HEK293 (cell line): ENCODE measurements at regions not wholly inside any gene's neighbourhood (a gene's known extent, or its start where the extent isn't known, plus 50 kb on each side); places are given as distances from the start of the nearest gene placed in this dataset.

Experiments
- CTCF ChIA-PET: fragments of 350-600 bp; formaldehyde crosslinking; extraction: SDS; loops from one replicate; lab custom pipeline; 2021; ENCODE audit warnings: antibody characterized with exemption; lab: Yijun Ruan, JAX
- POLR2A ChIA-PET: fragments of 300-600 bp; formaldehyde crosslinking; extraction: SDS; loops from one replicate; lab custom pipeline; 2020; ENCODE audit warnings: antibody characterized with exemption, inconsistent platforms; lab: Yijun Ruan, JAX
- H3K27ac ChIP-seq: fragments of 200-500 bp; sonication (Bioruptor generic); 2 replicates; pipeline ENCODE4 v1.5.1; 2014; ENCODE audit warnings: low read depth, low read length, control low read depth, inconsistent platforms; ENCODE audit errors: extremely low read depth
- H3K36me3 ChIP-seq, 2 experiments: fragments of 200-500 bp in 1 of 2; sonication (Bioruptor generic) in 1 of 2; 1 replicate in 1 of 2; 2 replicates in 1 of 2; pipeline ENCODE4 v1.5.1; 2014 to 2017; ENCODE audit warnings: inconsistent platforms in 2 of 2, low read length in 2 of 2; ENCODE audit not compliant: control insufficient read depth in 2 of 2, insufficient read depth in 1 of 2
- H3K4me1 ChIP-seq: fragments of 200-500 bp; sonication (Bioruptor generic); 2 replicates; pipeline ENCODE4 v1.5.1; 2014; ENCODE audit warnings: mild to moderate bottlenecking, low read length, inconsistent platforms; ENCODE audit not compliant: control insufficient read depth, insufficient read depth
- H3K4me3 ChIP-seq: 2 replicates; pipeline ENCODE4 v1.5.1; 2011; ENCODE audit warnings: low read depth, mild to moderate bottlenecking, control low read depth, low read length, moderate library complexity
- H3K9me3 ChIP-seq: fragments of 200-500 bp; sonication (Bioruptor generic); 2 replicates; pipeline ENCODE4 v1.5.1; 2014; ENCODE audit warnings: low read depth, low read length, inconsistent platforms; ENCODE audit not compliant: control insufficient read depth, insufficient read depth
- GLI4 ChIP-seq: fragments of 450-650 bp; formaldehyde crosslinking; IDR thresholded peaks from 2 replicates; pipeline ENCODE4 v1.5.1; 2016; ENCODE audit warnings: missing biosample characterization, missing genetic modification characterization
- SALL2 ChIP-seq: fragments of 450-650 bp; formaldehyde crosslinking; IDR thresholded peaks from 2 replicates; pipeline ENCODE4 v1.5.0; 2017; ENCODE audit warnings: missing biosample characterization, mild to moderate bottlenecking, missing genetic modification characterization, borderline replicate concordance
- ZFHX2 ChIP-seq: fragments of 450-650 bp; formaldehyde crosslinking; conservative IDR thresholded peaks from 2 replicates; pipeline ENCODE4 v1.5.1; 2016; ENCODE audit warnings: missing biosample characterization, missing genetic modification characterization
- ZNF174 ChIP-seq: fragments of 450-650 bp; formaldehyde crosslinking; IDR thresholded peaks from 2 replicates; pipeline ENCODE4 v1.5.0; 2017; ENCODE audit warnings: missing biosample characterization, mild to moderate bottlenecking, missing genetic modification characterization
- ZNF184 ChIP-seq: fragments of 450-650 bp; IDR thresholded peaks from 2 replicates; pipeline ENCODE4 v1.5.1; 2018; ENCODE audit warnings: missing biosample characterization, mild to moderate bottlenecking, missing genetic modification characterization
- ZNF19 ChIP-seq: fragments of 450-650 bp; formaldehyde crosslinking; IDR thresholded peaks from 2 replicates; pipeline ENCODE4; 2016; ENCODE audit warnings: missing biosample characterization, missing genetic modification characterization, low read depth
- ZNF23 ChIP-seq: fragments of 450-650 bp; formaldehyde crosslinking; IDR thresholded peaks from 2 replicates; pipeline ENCODE4 v1.5.1; 2016; ENCODE audit warnings: missing biosample characterization, missing genetic modification characterization, borderline replicate concordance
- ZNF292 ChIP-seq: fragments of 450-650 bp; formaldehyde crosslinking; IDR thresholded peaks from 2 replicates; pipeline ENCODE4 v1.5.1; 2016; ENCODE audit warnings: low read depth, missing biosample characterization, missing genetic modification characterization, borderline replicate concordance
- ZNF324 ChIP-seq: fragments of 450-650 bp; formaldehyde crosslinking; IDR thresholded peaks from 2 replicates; pipeline ENCODE4 v1.5.1; 2016; ENCODE audit warnings: missing biosample characterization, missing genetic modification characterization
- ZNF416 ChIP-seq: fragments of 450-650 bp; formaldehyde crosslinking; IDR thresholded peaks from 2 replicates; pipeline ENCODE4 v1.5.1; 2016; ENCODE audit warnings: missing biosample characterization, missing genetic modification characterization
- ZNF529 ChIP-seq: fragments of 450-650 bp; formaldehyde crosslinking; IDR thresholded peaks from 2 replicates; pipeline ENCODE4 v1.5.1; 2017; ENCODE audit warnings: missing genetic modification characterization, missing biosample characterization; ENCODE audit not compliant: insufficient replicate concordance
- ZNF558 ChIP-seq: fragments of 450-650 bp; formaldehyde crosslinking; IDR thresholded peaks from 2 replicates; pipeline ENCODE4 v1.5.1; 2016; ENCODE audit warnings: missing biosample characterization, missing genetic modification characterization
- ZNF624 ChIP-seq: fragments of 450-650 bp; formaldehyde crosslinking; IDR thresholded peaks from 2 replicates; pipeline ENCODE4 v1.5.1; 2017; ENCODE audit warnings: missing biosample characterization, missing genetic modification characterization
- ZNF626 ChIP-seq: fragments of 450-650 bp; sonication (Bioruptor Pico); formaldehyde crosslinking; IDR thresholded peaks from 2 replicates; pipeline ENCODE4 v1.5.1; 2018; ENCODE audit warnings: missing biosample characterization, missing genetic modification characterization, inconsistent platforms
- ZNF777 ChIP-seq: fragments of 450-650 bp; formaldehyde crosslinking; IDR thresholded peaks from 2 replicates; pipeline ENCODE4 v1.5.1; 2017; ENCODE audit warnings: missing biosample characterization, missing genetic modification characterization, borderline replicate concordance
- ZNF785 ChIP-seq: fragments of 450-650 bp; formaldehyde crosslinking; IDR thresholded peaks from 2 replicates; pipeline ENCODE4 v1.5.1; 2016; ENCODE audit warnings: missing biosample characterization, missing genetic modification characterization
- ZSCAN23 ChIP-seq: fragments of 450-650 bp; formaldehyde crosslinking; IDR thresholded peaks from 2 replicates; pipeline ENCODE4 v1.5.1; 2016; ENCODE audit warnings: missing biosample characterization, missing genetic modification characterization
- TF ChIP-seq, protein P1 (sequence below): fragments of 450-650 bp; formaldehyde crosslinking; IDR thresholded peaks from 2 replicates; pipeline ENCODE4 v1.5.1; 2016; ENCODE audit warnings: missing biosample characterization, missing genetic modification characterization
- TF ChIP-seq, protein P2 (sequence below): fragments of 450-650 bp; formaldehyde crosslinking; IDR thresholded peaks from 2 replicates; pipeline ENCODE4 v1.5.1; 2016; ENCODE audit warnings: missing biosample characterization, missing genetic modification characterization
- TF ChIP-seq, protein P3 (sequence below): fragments of 450-650 bp; formaldehyde crosslinking; IDR thresholded peaks from 2 replicates; pipeline ENCODE4 v1.5.1; 2017; ENCODE audit warnings: missing biosample characterization, mild to moderate bottlenecking, missing genetic modification characterization, moderate library complexity
- TF ChIP-seq, protein P4 (sequence below): sonication (generic); formaldehyde crosslinking; IDR thresholded peaks from 2 replicates; pipeline ENCODE4 v1.8.1; 2022; ENCODE audit warnings: mild to moderate bottlenecking, moderate library complexity, missing genetic modification reagents
- TF ChIP-seq, protein P5 (sequence below): fragments of 450-650 bp; formaldehyde crosslinking; IDR thresholded peaks from 2 replicates; pipeline ENCODE4 v1.5.1; 2016; ENCODE audit warnings: missing biosample characterization, missing genetic modification characterization, low read depth
- TF ChIP-seq, protein P6 (sequence below): fragments of 450-650 bp; formaldehyde crosslinking; IDR thresholded peaks from 2 replicates; pipeline ENCODE4 v1.5.1; 2016; ENCODE audit warnings: missing biosample characterization, missing genetic modification characterization

DNA sequence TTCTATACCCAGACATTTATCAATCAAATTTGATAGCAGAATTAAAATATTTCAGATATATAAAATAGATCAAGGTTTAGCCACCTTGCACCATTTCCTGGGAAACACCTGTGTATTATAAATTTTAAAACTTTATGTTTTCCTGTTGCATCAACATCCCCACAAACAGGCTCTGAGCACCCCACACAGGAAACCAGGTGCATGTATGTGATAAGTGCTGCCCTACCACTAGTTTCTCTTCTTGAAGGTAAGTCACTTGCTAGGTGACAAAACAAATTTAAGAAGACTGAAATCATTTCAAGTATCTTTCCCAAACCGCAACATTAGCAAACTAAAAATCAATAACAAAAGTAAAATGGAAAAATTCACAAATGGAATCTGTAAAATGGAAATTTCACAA, 496.1 kb upstream of the CCDC54 start:
- no peaks in the 10 kb centered on the region for H3K36me3 ChIP-seq
- ChIA-PET CTCF (no interaction called here), POLR2A (no interaction called here)
- no peaks in the 10 kb centered on the region for H3K4me1 ChIP-seq
- TF ChIP-seq ZFHX2 (tag by site-specific recombination) = no peak
- TF ChIP-seq SALL2 (tag by site-specific recombination) = no peak
- no peak for TF ChIP-seq ZNF292
- TF ChIP-seq ZNF626 (tag by site-specific recombination) = no peak
- no peak for TF ChIP-seq ZNF23
- H3K9me3 ChIP-seq = no peaks in the 10 kb centered on the region
- no peak overlapping the region for H3K27ac ChIP-seq
- H3K4me3 ChIP-seq = no peak overlapping the region

DNA sequence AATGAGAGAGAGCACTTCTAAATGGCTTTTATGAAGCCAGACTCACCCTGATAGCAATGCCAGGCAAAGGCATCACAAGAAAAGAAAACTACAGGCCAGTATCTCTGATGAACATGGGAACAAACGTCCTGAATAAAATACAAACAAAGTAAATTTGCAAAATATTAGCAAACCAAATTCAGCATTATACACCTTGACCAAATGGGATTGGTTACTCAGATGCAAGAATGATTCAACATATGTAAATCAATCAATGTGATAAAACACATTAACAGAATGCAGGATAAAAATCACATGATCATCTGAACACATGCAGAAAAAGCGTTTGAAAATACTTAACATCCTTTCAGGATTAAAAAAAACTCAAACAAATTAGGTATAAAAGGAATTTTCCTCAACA, 494.9 kb upstream of the CCDC54 start:
- TF ChIP-seq, protein P1, sequence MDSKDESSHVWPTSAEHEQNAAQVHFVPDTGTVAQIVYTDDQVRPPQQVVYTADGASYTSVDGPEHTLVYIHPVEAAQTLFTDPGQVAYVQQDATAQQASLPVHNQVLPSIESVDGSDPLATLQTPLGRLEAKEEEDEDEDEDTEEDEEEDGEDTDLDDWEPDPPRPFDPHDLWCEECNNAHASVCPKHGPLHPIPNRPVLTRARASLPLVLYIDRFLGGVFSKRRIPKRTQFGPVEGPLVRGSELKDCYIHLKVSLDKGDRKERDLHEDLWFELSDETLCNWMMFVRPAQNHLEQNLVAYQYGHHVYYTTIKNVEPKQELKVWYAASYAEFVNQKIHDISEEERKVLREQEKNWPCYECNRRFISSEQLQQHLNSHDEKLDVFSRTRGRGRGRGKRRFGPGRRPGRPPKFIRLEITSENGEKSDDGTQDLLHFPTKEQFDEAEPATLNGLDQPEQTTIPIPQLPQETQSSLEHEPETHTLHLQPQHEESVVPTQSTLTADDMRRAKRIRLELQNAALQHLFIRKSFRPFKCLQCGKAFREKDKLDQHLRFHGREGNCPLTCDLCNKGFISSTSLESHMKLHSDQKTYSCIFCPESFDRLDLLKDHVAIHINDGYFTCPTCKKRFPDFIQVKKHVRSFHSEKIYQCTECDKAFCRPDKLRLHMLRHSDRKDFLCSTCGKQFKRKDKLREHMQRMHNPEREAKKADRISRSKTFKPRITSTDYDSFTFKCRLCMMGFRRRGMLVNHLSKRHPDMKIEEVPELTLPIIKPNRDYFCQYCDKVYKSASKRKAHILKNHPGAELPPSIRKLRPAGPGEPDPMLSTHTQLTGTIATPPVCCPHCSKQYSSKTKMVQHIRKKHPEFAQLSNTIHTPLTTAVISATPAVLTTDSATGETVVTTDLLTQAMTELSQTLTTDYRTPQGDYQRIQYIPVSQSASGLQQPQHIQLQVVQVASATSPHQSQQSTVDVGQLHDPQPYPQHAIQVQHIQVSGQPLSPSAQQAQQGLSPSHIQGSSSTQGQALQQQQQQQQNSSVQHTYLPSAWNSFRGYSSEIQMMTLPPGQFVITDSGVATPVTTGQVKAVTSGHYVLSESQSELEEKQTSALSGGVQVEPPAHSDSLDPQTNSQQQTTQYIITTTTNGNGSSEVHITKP (tag by site-specific recombination) = no peak
- TF ChIP-seq, protein P2, sequence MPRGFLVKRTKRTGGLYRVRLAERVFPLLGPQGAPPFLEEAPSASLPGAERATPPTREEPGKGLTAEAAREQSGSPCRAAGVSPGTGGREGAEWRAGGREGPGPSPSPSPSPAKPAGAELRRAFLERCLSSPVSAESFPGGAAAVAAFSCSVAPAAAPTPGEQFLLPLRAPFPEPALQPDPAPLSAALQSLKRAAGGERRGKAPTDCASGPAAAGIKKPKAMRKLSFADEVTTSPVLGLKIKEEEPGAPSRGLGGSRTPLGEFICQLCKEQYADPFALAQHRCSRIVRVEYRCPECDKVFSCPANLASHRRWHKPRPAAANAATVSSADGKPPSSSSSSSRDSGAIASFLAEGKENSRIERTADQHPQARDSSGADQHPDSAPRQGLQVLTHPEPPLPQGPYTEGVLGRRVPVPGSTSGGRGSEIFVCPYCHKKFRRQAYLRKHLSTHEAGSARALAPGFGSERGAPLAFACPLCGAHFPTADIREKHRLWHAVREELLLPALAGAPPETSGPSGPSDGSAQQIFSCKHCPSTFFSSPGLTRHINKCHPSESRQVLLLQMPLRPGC (tag by site-specific recombination) = no peak
- TF ChIP-seq, protein P3, sequence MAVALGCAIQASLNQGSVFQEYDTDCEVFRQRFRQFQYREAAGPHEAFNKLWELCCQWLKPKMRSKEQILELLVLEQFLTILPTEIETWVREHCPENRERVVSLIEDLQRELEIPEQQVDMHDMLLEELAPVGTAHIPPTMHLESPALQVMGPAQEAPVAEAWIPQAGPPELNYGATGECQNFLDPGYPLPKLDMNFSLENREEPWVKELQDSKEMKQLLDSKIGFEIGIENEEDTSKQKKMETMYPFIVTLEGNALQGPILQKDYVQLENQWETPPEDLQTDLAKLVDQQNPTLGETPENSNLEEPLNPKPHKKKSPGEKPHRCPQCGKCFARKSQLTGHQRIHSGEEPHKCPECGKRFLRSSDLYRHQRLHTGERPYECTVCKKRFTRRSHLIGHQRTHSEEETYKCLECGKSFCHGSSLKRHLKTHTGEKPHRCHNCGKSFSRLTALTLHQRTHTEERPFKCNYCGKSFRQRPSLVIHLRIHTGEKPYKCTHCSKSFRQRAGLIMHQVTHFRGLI = no peak
- no peak for TF ChIP-seq ZSCAN23 (tag by site-specific recombination)
- TF ChIP-seq GLI4 (tag by site-specific recombination) = no peak
- TF ChIP-seq ZNF19 (tag by site-specific recombination) = no peak
- TF ChIP-seq, protein P4, sequence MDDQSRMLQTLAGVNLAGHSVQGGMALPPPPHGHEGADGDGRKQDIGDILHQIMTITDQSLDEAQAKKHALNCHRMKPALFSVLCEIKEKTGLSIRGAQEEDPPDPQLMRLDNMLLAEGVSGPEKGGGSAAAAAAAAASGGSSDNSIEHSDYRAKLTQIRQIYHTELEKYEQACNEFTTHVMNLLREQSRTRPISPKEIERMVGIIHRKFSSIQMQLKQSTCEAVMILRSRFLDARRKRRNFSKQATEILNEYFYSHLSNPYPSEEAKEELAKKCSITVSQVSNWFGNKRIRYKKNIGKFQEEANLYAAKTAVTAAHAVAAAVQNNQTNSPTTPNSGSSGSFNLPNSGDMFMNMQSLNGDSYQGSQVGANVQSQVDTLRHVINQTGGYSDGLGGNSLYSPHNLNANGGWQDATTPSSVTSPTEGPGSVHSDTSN (CRISPR knock-in tag) = no peak
- no peak for TF ChIP-seq ZNF174
- no peak for TF ChIP-seq ZNF558 (tag by site-specific recombination)
- TF ChIP-seq, protein P5, sequence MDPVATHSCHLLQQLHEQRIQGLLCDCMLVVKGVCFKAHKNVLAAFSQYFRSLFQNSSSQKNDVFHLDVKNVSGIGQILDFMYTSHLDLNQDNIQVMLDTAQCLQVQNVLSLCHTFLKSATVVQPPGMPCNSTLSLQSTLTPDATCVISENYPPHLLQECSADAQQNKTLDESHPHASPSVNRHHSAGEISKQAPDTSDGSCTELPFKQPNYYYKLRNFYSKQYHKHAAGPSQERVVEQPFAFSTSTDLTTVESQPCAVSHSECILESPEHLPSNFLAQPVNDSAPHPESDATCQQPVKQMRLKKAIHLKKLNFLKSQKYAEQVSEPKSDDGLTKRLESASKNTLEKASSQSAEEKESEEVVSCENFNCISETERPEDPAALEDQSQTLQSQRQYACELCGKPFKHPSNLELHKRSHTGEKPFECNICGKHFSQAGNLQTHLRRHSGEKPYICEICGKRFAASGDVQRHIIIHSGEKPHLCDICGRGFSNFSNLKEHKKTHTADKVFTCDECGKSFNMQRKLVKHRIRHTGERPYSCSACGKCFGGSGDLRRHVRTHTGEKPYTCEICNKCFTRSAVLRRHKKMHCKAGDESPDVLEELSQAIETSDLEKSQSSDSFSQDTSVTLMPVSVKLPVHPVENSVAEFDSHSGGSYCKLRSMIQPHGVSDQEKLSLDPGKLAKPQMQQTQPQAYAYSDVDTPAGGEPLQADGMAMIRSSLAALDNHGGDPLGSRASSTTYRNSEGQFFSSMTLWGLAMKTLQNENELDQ = no peak
- no peak for TF ChIP-seq ZNF416 (tag by site-specific recombination)
- no peak for TF ChIP-seq ZNF324
- TF ChIP-seq ZNF624 (tag by site-specific recombination) = no peak
- TF ChIP-seq ZNF626 (tag by site-specific recombination) = no peak
- TF ChIP-seq ZNF184 = no peak
- no peak for TF ChIP-seq ZNF529 (tag by site-specific recombination)
- TF ChIP-seq, protein P6, sequence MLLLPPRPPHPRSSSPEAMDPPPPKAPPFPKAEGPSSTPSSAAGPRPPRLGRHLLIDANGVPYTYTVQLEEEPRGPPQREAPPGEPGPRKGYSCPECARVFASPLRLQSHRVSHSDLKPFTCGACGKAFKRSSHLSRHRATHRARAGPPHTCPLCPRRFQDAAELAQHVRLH (tag by site-specific recombination) = no peak
- no peak for TF ChIP-seq ZNF785 (tag by site-specific recombination)
- TF ChIP-seq ZNF777 (tag by site-specific recombination) = no peak
- ChIA-PET CTCF (no interaction called here), POLR2A (no interaction called here)
- H3K36me3 ChIP-seq = no peaks in the 10 kb centered on the region
- no peaks in the 10 kb centered on the region for H3K9me3 ChIP-seq
- no peaks in the 10 kb centered on the region for H3K4me1 ChIP-seq
- H3K4me3 ChIP-seq = no peak overlapping the region
- H3K27ac ChIP-seq = no peak overlapping the region
